ENCODE measurements at regions not wholly inside any gene's neighbourhood (a gene's known extent, or its start where the extent isn't known, plus 50 kb on each side); places are given as distances from the start of the nearest gene placed in this dataset.
A peak's percentile ranks its signal among the peaks of the same experiment; 100 is the strongest.

- DNase-seq = no peak
Observed at GRCh38 chr4:128475597-128475996, 188.0 kb upstream of the PGRMC2 start.

GRCh38 chr4:128471576-128471975 lies 184.0 kb upstream of the PGRMC2 start:
- DNase-seq = no peak

- no peak for DNase-seq
Observed at GRCh38 chr4:128470492-128471053, 183.0 kb upstream of the PGRMC2 start.

- DNase-seq = no peak
Observed at GRCh38 chr4:128468123-128468989, 180.7 kb upstream of the PGRMC2 start.

- DNase-seq = no peak
Observed at GRCh38 chr4:128465523-128465922, 177.9 kb upstream of the PGRMC2 start.

- DNase-seq = no peak
Observed at GRCh38 chr4:128463006-128463405, 175.4 kb upstream of the PGRMC2 start.

GRCh38 chr4:128462103-128462783 lies 174.6 kb upstream of the PGRMC2 start:
- no peak for DNase-seq

- DNase-seq = no peak
Observed at GRCh38 chr4:128461291-128462102, 173.9 kb upstream of the PGRMC2 start.

GRCh38 chr4:128459547-128459946 lies 171.9 kb upstream of the PGRMC2 start:
- DNase-seq = no peak

- DNase-seq = no peak
Observed at GRCh38 chr4:128458816-128459215, 171.2 kb upstream of the PGRMC2 start.

- no peak for DNase-seq
Observed at GRCh38 chr4:128457726-128458125, 170.1 kb upstream of the PGRMC2 start.

GRCh38 chr4:128456171-128456570 lies 168.6 kb upstream of the PGRMC2 start:
- DNase-seq = no peak

GRCh38 chr4:128455480-128455879 lies 167.9 kb upstream of the PGRMC2 start:
- DNase-seq = no peak

- no peak for DNase-seq
Observed at GRCh38 chr4:128454881-128455280, 167.3 kb upstream of the PGRMC2 start.

GRCh38 chr4:128454281-128454871 lies 166.8 kb upstream of the PGRMC2 start:
- DNase-seq = peak; percentile 17

- DNase-seq = no peak
Observed at GRCh38 chr4:128452415-128452814, 164.8 kb upstream of the PGRMC2 start.

- no peak for DNase-seq
Observed at GRCh38 chr4:128451270-128451905, 163.8 kb upstream of the PGRMC2 start.

- no peak for DNase-seq
Observed at GRCh38 chr4:128450326-128451120, 162.9 kb upstream of the PGRMC2 start.

- DNase-seq = no peak
Observed at GRCh38 chr4:128449251-128449650, 161.6 kb upstream of the PGRMC2 start.

- DNase-seq = no peak
Observed at GRCh38 chr4:128444544-128445302, 157.1 kb upstream of the PGRMC2 start.

All from effector CD4-positive, alpha-beta T cell (primary cell).